Liver (tissue), 3 donors: ENCODE measurements at regions not wholly inside any gene's neighbourhood (a gene's known extent, or its start where the extent isn't known, plus 50 kb on each side); places are given as distances from the start of the nearest gene placed in this dataset.

Source experiments
- EGR1 ChIP-seq, 2 donors: IDR thresholded peaks; 2 replicates each; pipeline ENCODE4 v1.6.1; 2016 to 2018; ENCODE audit warnings: antibody characterized with exemption in 2 of 2, low read depth in 2 of 2
- GABPA ChIP-seq, 2 donors: IDR thresholded peaks in 1 of 2; conservative IDR thresholded peaks in 1 of 2; 2 replicates each; pipeline ENCODE4 v1.6.1; 2016; ENCODE audit warnings: antibody characterized with exemption in 2 of 2, mild to moderate bottlenecking in 1 of 2, moderate library complexity in 1 of 2
- JUND ChIP-seq, 2 donors: IDR thresholded peaks; 2 replicates each; pipeline ENCODE4 v1.6.1; 2016; ENCODE audit warnings: antibody characterized with exemption in 2 of 2
- RAD21 ChIP-seq, 2 donors: IDR thresholded peaks; 2 replicates each; pipeline ENCODE4 v1.6.1; 2016; ENCODE audit warnings: antibody characterized with exemption in 2 of 2, mild to moderate bottlenecking in 2 of 2
- TAF1 ChIP-seq: conservative IDR thresholded peaks from 2 replicates; pipeline ENCODE4 v1.6.1; 2016; ENCODE audit warnings: antibody characterized with exemption, mild to moderate bottlenecking
- YY1 ChIP-seq: IDR thresholded peaks from 2 replicates; pipeline ENCODE4 v1.6.1; 2016; ENCODE audit warnings: antibody characterized with exemption, mild to moderate bottlenecking
- TF ChIP-seq, protein P1 (sequence below): fragments of 150-350 bp; IDR thresholded peaks from 2 replicates; pipeline ENCODE4 v1.5.1; 2017; ENCODE audit warnings: improper control_type of control experiment, low read depth, low read length; ENCODE audit not compliant: missing input control
- TF ChIP-seq, protein P2 (sequence below): IDR thresholded peaks from 2 replicates; pipeline ENCODE4 v1.6.1; 2016; ENCODE audit warnings: antibody characterized with exemption, mild to moderate bottlenecking
- TF ChIP-seq, protein P3 (sequence below): IDR thresholded peaks from 2 replicates; pipeline ENCODE4 v1.6.1; 2016; ENCODE audit warnings: antibody characterized with exemption
- TF ChIP-seq, protein P4 (sequence below): IDR thresholded peaks from 2 replicates; pipeline ENCODE4 v1.6.1; 2016; ENCODE audit warnings: antibody characterized with exemption
- donor health status: healthy.
- donor health status: healthy.

DNA sequence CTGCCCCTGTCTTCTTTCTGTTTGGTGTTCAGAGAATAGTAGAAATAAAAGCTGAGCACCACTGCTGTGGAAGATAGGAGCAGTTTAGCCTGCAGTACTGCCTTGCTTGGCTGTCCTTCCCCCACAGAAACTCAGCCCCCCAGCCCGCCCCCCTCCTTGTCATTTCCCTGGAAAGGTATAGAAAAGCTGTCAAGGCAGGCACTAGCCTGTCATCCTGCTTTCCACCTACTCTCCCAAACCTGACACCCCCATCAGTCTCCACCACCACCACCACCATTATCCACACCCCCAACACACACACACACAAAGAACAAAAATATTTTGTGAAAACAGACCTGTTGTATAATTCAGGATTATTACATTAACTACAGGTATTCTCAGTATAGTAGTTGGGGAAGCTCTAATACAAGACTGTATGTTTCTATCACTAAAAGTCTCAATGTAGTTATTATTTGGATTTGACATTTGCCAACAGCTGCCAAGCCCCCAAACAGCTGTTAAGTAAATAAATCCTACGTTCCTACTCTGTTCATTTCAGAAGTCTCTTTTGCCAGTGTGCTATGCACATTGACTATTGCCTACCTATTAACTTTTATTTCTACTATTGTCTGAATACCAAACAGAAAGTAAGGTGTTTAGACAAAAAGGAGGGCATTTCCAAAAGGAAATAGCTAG is 128.8 kb downstream of the CYB561 start:
- TF ChIP-seq, protein P1, sequence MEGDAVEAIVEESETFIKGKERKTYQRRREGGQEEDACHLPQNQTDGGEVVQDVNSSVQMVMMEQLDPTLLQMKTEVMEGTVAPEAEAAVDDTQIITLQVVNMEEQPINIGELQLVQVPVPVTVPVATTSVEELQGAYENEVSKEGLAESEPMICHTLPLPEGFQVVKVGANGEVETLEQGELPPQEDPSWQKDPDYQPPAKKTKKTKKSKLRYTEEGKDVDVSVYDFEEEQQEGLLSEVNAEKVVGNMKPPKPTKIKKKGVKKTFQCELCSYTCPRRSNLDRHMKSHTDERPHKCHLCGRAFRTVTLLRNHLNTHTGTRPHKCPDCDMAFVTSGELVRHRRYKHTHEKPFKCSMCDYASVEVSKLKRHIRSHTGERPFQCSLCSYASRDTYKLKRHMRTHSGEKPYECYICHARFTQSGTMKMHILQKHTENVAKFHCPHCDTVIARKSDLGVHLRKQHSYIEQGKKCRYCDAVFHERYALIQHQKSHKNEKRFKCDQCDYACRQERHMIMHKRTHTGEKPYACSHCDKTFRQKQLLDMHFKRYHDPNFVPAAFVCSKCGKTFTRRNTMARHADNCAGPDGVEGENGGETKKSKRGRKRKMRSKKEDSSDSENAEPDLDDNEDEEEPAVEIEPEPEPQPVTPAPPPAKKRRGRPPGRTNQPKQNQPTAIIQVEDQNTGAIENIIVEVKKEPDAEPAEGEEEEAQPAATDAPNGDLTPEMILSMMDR, result no peak
- TF ChIP-seq JUND (IDR thresholded peaks at IDR 0.05) (no peak), EGR1 (IDR thresholded peaks at IDR 0.05; ENCODE audit: low read depth in 2 of 2) (no peak), RAD21 (IDR thresholded peaks at IDR 0.05) (no peak), YY1 (no peak), GABPA (IDR thresholded peaks at IDR 0.05 in 1 of 2, conservative IDR thresholded peaks at IDR 0.05 in 1 of 2) (no peak), TAF1 (no peak)
- TF ChIP-seq, protein P2, sequence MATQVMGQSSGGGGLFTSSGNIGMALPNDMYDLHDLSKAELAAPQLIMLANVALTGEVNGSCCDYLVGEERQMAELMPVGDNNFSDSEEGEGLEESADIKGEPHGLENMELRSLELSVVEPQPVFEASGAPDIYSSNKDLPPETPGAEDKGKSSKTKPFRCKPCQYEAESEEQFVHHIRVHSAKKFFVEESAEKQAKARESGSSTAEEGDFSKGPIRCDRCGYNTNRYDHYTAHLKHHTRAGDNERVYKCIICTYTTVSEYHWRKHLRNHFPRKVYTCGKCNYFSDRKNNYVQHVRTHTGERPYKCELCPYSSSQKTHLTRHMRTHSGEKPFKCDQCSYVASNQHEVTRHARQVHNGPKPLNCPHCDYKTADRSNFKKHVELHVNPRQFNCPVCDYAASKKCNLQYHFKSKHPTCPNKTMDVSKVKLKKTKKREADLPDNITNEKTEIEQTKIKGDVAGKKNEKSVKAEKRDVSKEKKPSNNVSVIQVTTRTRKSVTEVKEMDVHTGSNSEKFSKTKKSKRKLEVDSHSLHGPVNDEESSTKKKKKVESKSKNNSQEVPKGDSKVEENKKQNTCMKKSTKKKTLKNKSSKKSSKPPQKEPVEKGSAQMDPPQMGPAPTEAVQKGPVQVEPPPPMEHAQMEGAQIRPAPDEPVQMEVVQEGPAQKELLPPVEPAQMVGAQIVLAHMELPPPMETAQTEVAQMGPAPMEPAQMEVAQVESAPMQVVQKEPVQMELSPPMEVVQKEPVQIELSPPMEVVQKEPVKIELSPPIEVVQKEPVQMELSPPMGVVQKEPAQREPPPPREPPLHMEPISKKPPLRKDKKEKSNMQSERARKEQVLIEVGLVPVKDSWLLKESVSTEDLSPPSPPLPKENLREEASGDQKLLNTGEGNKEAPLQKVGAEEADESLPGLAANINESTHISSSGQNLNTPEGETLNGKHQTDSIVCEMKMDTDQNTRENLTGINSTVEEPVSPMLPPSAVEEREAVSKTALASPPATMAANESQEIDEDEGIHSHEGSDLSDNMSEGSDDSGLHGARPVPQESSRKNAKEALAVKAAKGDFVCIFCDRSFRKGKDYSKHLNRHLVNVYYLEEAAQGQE, result no peak
- TF ChIP-seq, protein P3, sequence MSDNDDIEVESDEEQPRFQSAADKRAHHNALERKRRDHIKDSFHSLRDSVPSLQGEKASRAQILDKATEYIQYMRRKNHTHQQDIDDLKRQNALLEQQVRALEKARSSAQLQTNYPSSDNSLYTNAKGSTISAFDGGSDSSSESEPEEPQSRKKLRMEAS, result no peak
- TF ChIP-seq, protein P4, sequence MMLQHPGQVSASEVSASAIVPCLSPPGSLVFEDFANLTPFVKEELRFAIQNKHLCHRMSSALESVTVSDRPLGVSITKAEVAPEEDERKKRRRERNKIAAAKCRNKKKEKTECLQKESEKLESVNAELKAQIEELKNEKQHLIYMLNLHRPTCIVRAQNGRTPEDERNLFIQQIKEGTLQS, result no peak
